Caco-2 (cell line): ENCODE measurements at regions not wholly inside any gene's neighbourhood (a gene's known extent, or its start where the extent isn't known, plus 50 kb on each side); places are given as distances from the start of the nearest gene placed in this dataset.

Source experiments
- BruUV-seq: library from RNA; stranded (reverse); fragments of 400-500 nt; replicated peaks from 2 replicates; lab custom pipeline; 2021; lab: Mats Ljungman, UMichigan
- CTCF ChIA-PET: fragments of 300-600 bp; sonication (Branson Sonifier 250); formaldehyde crosslinking; loops from one replicate; lab custom pipeline; 2022; ENCODE audit warnings: antibody characterized with exemption; lab: Charles Lee
- POLR2A ChIA-PET: fragments of 300-600 bp; sonication (Branson Sonifier 250); formaldehyde crosslinking; loops from one replicate; lab custom pipeline; 2022; ENCODE audit warnings: antibody characterized with exemption; lab: Charles Lee
- DNase-seq, 2 experiments: peaks; one replicate each; pipeline versions ENCODE4 v3.0.0 to v3.0.0-alpha.2; 2020 to 2022
- H3K27me3 ChIP-seq: replicated peaks from 2 replicates; pipeline ENCODE4 v1.6.0; 2011; ENCODE audit warnings: low read length; ENCODE audit not compliant: control insufficient read depth, insufficient read depth
- H3K36me3 ChIP-seq: 2 replicates; pipeline ENCODE4 v1.5.1; 2011; ENCODE audit warnings: low read length; ENCODE audit not compliant: control insufficient read depth, insufficient read depth
- H3K4me1 ChIP-seq: fragments of 250-450 bp; sonication (Bioruptor Pico); 2 replicates; pipeline ENCODE4 v1.5.1; 2020; ENCODE audit warnings: mild to moderate bottlenecking
- H3K4me3 ChIP-seq: 2 replicates; pipeline ENCODE4 v1.5.1; 2011; ENCODE audit warnings: low read depth, mild to moderate bottlenecking, control low read depth, low read length
- H3K9me3 ChIP-seq: fragments of 250-450 bp; sonication (Bioruptor Pico); 2 replicates; pipeline ENCODE4 v1.5.1; 2020; ENCODE audit warnings: mild to moderate bottlenecking, moderate library complexity
- H3K27ac Mint-ChIP-seq: one replicate; pipeline ENCODE4 v1.8.0; 2022; ENCODE audit warnings: mixed read lengths; ENCODE audit not compliant: unreplicated experiment
- H3K27me3 Mint-ChIP-seq: one replicate; pipeline ENCODE4 v1.8.0; 2022; ENCODE audit warnings: mixed read lengths; ENCODE audit not compliant: insufficient read depth, unreplicated experiment
- H3K36me3 Mint-ChIP-seq: one replicate; pipeline ENCODE4 v1.8.0; 2022; ENCODE audit warnings: mild to moderate bottlenecking, mixed read lengths; ENCODE audit not compliant: insufficient read depth, unreplicated experiment
- H3K4me1 Mint-ChIP-seq: one replicate; pipeline ENCODE4 v1.8.0; 2022; ENCODE audit warnings: low read depth, mixed read lengths; ENCODE audit not compliant: unreplicated experiment
- H3K4me3 Mint-ChIP-seq: one replicate; pipeline ENCODE4 v1.8.0; 2022; ENCODE audit warnings: mild to moderate bottlenecking, moderate library complexity, mixed read lengths; ENCODE audit not compliant: unreplicated experiment
- H3K9me3 Mint-ChIP-seq: one replicate; pipeline ENCODE4 v1.8.0; 2022; ENCODE audit warnings: mixed read lengths; ENCODE audit not compliant: unreplicated experiment
- CTCF ChIP-seq, 2 experiments: fragments of 200-600 bp in 1 of 2; IDR thresholded peaks; 1 replicate in 1 of 2; 2 replicates in 1 of 2; pipeline versions ENCODE4 v1.5.1 to v1.8.0; 2011 to 2022; ENCODE audit warnings: antibody characterized with exemption in 1 of 2, control low read depth in 1 of 2, inconsistent platforms in 1 of 2, low read depth in 1 of 2, low read length in 1 of 2, mild to moderate bottlenecking in 1 of 2, moderate library complexity in 1 of 2; ENCODE audit not compliant: insufficient read depth in 1 of 2, severe bottlenecking in 1 of 2, unreplicated experiment in 1 of 2
- intact Hi-C: fragments of 100-400 bp; cut with micrococcal nuclease; formaldehyde crosslinking; loops from one replicate; pipeline ENCODE4 v1.10.0; 2022; ENCODE audit not compliant: unreplicated experiment

DNA sequence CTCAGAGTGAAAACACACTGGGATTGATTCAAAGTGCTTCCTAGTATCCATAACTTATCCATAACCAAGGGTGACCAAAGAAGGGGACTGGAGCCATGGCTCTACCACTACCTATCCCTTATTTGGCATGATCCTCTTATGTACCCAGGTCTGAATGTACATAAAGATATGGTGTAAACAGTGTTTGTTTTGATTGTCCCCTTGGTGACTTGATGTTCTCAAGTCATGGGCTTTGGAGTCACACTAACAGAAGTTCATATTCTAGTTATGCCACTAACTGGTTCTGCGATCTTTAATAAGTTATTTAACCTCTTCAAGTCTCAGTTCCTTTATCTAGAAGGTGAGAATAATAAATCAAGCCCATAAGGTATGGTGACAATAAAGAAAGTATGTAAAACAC is 283.4 kb upstream of the PTGER4 start:
- H3K4me1 ChIP-seq: no peaks in the 10 kb centered on the region
- H3K4me3 ChIP-seq: no peak overlapping the region
- POLR2A ChIA-PET: no interaction called here
- no peaks in the 10 kb centered on the region for H3K36me3 Mint-ChIP-seq
- no peaks in the 10 kb centered on the region for H3K9me3 Mint-ChIP-seq
- H3K27me3 Mint-ChIP-seq: no peaks in the 10 kb centered on the region
- no peak overlapping the region for H3K4me3 Mint-ChIP-seq
- TF ChIP-seq CTCF (IDR thresholded peaks at IDR 0.05; ENCODE audit: insufficient read depth in 1 of 2, low read depth in 1 of 2, low read length in 1 of 2, severe bottlenecking in 1 of 2, unreplicated experiment in 1 of 2): no peak
- H3K36me3 ChIP-seq: no peaks in the 10 kb centered on the region
- H3K4me1 Mint-ChIP-seq: no peaks in the 10 kb centered on the region
- H3K27me3 ChIP-seq: no peaks in the 10 kb centered on the region
- no peak overlapping the region for H3K27ac Mint-ChIP-seq
- BruUV-seq: no TSS peak
- DNase-seq: no peak
- CTCF ChIA-PET: no interaction called here
- H3K9me3 ChIP-seq: no peaks in the 10 kb centered on the region
- intact Hi-C loops: no loop called here

GRCh38 chr5:40395251-40395650 is 284.5 kb upstream of the PTGER4 start:
- Mint-ChIP-seq H3K4me1 (no peaks in the 10 kb centered on the region), H3K4me3 (no peak overlapping the region), H3K36me3 (no peaks in the 10 kb centered on the region), H3K27me3 (no peaks in the 10 kb centered on the region), H3K27ac (no peak overlapping the region), H3K9me3 (no peaks in the 10 kb centered on the region)
- no peaks in the 10 kb centered on the region for H3K36me3 ChIP-seq
- ChIA-PET CTCF (no interaction called here), POLR2A (no interaction called here)
- DNase-seq: no peak
- no peaks in the 10 kb centered on the region for H3K9me3 ChIP-seq
- no peaks in the 10 kb centered on the region for H3K27me3 ChIP-seq
- TF ChIP-seq CTCF (IDR thresholded peaks at IDR 0.05; ENCODE audit: insufficient read depth in 1 of 2, low read depth in 1 of 2, low read length in 1 of 2, severe bottlenecking in 1 of 2, unreplicated experiment in 1 of 2): no peak
- no TSS peak for BruUV-seq
- intact Hi-C loops: no loop called here
- no peaks in the 10 kb centered on the region for H3K4me1 ChIP-seq
- H3K4me3 ChIP-seq: no peak overlapping the region

DNA sequence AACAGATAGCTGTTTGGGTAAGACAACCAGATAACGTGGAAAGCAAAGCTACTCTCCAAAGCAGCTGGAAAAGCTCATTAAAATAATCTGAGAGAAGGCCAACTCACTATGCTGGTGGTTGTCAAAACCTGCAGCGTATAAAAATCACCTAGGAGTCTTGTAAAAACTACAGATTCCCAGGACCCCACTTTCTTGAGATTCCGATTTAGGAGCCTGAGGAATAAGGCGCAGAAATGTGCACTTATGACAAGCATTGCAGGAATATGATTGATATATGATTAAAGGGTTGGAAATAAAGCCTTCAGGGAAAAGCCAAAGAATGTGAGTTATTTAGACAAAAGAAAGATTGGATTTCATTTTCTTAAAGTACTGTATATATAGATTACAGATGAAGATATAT is 285.0 kb upstream of the PTGER4 start:
- intact Hi-C loops: no loop called here
- Mint-ChIP-seq H3K27ac (no peak overlapping the region), H3K4me1 (no peaks in the 10 kb centered on the region), H3K36me3 (no peaks in the 10 kb centered on the region), H3K27me3 (no peaks in the 10 kb centered on the region), H3K9me3 (no peaks in the 10 kb centered on the region), H3K4me3 (no peak overlapping the region)
- Histone ChIP-seq H3K36me3 (no peaks in the 10 kb centered on the region), H3K4me1 (no peaks in the 10 kb centered on the region), H3K27me3 (no peaks in the 10 kb centered on the region), H3K4me3 (no peak overlapping the region), H3K9me3 (no peaks in the 10 kb centered on the region)
- TF ChIP-seq CTCF (IDR thresholded peaks at IDR 0.05; ENCODE audit: insufficient read depth in 1 of 2, low read depth in 1 of 2, low read length in 1 of 2, severe bottlenecking in 1 of 2, unreplicated experiment in 1 of 2): no peak
- POLR2A ChIA-PET: no interaction called here
- CTCF ChIA-PET: no interaction called here
- BruUV-seq: no TSS peak
- DNase-seq: no peak
